Ishikawa (cell line): ENCODE measurements at regions not wholly inside any gene's neighbourhood (a gene's known extent, or its start where the extent isn't known, plus 50 kb on each side); places are given as distances from the start of the nearest gene placed in this dataset.

Experiments used
- CEBPB ChIP-seq: IDR thresholded peaks from 2 replicates; pipeline ENCODE4 v1.6.1; 2012
- CREB1 ChIP-seq: IDR thresholded peaks from 2 replicates; pipeline ENCODE4 v1.6.1; 2012; ENCODE audit warnings: low read depth
- MAX ChIP-seq: IDR thresholded peaks from 2 replicates; pipeline ENCODE4 v1.6.1; 2012
- TAF1 ChIP-seq: IDR thresholded peaks from 2 replicates; pipeline ENCODE4 v1.6.1; 2012; ENCODE audit warnings: low read depth, mild to moderate bottlenecking
- TEAD4 ChIP-seq: IDR thresholded peaks from 2 replicates; pipeline ENCODE4 v1.6.1; 2012

- TF ChIP-seq MAX (no peak), TAF1 (no peak), TEAD4 (no peak), CEBPB (no peak), CREB1 (no peak)
Measured at GRCh38 chr4:122326908-122327307, 51.9 kb upstream of the ADAD1 start.
